ENCODE measurements at regions not wholly inside any gene's neighbourhood (a gene's known extent, or its start where the extent isn't known, plus 50 kb on each side); places are given as distances from the start of the nearest gene placed in this dataset.

DNA sequence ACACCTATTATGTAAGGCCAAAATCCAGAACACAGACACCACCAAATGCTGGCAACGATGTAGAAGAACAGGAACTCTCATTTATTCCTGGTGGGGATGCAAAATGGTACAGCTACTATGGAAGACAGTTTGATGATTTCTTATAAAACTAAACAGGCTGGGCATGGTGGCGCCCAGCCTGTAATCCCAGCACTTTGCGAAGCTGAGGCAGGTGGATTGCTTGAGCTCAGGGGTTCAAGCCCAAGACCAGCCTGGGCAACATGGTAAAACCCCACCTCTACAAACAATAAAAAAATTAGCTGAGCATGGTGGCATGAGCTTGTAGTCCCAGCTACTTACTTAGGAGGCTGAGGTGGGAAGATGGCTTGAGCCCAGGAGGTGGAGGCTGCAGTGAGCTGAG lies 98.3 kb downstream of the TUBA3C start:
- TF ChIP-seq POLR2AphosphoS5 (IDR thresholded peaks at IDR 0.05) (no peak), POLR2A (IDR thresholded peaks at IDR 0.05) (no peak)
- TF ChIP-seq, protein P1, sequence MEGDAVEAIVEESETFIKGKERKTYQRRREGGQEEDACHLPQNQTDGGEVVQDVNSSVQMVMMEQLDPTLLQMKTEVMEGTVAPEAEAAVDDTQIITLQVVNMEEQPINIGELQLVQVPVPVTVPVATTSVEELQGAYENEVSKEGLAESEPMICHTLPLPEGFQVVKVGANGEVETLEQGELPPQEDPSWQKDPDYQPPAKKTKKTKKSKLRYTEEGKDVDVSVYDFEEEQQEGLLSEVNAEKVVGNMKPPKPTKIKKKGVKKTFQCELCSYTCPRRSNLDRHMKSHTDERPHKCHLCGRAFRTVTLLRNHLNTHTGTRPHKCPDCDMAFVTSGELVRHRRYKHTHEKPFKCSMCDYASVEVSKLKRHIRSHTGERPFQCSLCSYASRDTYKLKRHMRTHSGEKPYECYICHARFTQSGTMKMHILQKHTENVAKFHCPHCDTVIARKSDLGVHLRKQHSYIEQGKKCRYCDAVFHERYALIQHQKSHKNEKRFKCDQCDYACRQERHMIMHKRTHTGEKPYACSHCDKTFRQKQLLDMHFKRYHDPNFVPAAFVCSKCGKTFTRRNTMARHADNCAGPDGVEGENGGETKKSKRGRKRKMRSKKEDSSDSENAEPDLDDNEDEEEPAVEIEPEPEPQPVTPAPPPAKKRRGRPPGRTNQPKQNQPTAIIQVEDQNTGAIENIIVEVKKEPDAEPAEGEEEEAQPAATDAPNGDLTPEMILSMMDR (IDR thresholded peaks at IDR 0.05), result no peak
